ENCODE measurements at regions not wholly inside any gene's neighbourhood (a gene's known extent, or its start where the extent isn't known, plus 50 kb on each side); places are given as distances from the start of the nearest gene placed in this dataset.

DNA sequence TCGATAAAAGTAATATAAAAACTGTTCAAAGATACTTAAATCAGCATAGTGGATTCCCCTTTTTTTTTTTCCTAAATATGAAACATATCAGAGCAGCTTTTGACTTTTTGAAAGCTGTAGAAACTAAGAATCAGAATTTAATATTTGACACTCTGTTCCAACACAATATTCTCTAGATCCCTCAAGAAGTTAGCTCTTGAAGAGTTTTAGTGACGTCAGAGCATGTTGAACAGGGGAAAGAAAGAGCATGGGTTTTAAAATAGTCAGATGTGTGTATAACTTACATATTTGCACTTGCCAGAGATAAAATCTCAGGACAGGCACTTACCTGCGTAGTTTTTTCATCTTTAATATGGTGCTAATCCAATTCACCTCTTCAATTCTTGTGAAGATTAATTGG is 75.2 kb upstream of the FBXL7 start:
- TF ChIP-seq, protein P1, sequence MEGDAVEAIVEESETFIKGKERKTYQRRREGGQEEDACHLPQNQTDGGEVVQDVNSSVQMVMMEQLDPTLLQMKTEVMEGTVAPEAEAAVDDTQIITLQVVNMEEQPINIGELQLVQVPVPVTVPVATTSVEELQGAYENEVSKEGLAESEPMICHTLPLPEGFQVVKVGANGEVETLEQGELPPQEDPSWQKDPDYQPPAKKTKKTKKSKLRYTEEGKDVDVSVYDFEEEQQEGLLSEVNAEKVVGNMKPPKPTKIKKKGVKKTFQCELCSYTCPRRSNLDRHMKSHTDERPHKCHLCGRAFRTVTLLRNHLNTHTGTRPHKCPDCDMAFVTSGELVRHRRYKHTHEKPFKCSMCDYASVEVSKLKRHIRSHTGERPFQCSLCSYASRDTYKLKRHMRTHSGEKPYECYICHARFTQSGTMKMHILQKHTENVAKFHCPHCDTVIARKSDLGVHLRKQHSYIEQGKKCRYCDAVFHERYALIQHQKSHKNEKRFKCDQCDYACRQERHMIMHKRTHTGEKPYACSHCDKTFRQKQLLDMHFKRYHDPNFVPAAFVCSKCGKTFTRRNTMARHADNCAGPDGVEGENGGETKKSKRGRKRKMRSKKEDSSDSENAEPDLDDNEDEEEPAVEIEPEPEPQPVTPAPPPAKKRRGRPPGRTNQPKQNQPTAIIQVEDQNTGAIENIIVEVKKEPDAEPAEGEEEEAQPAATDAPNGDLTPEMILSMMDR (IDR thresholded peaks at IDR 0.05 in 8 of 11, conservative IDR thresholded peaks at IDR 0.05 in 3 of 11) = no peak
- TF ChIP-seq POLR2A (IDR thresholded peaks at IDR 0.05) = no peak

Measured in spleen (tissue), 7 donors.